ENCODE measurements at regions not wholly inside any gene's neighbourhood (a gene's known extent, or its start where the extent isn't known, plus 50 kb on each side); places are given as distances from the start of the nearest gene placed in this dataset.
A peak's percentile ranks its signal among the peaks of the same experiment; 100 is the strongest.
"Not testable (repeated sequence)": the region's sequence is repeated elsewhere in the genome, so short reads cannot be mapped to it uniquely, and the experiment has no call there.

DNA sequence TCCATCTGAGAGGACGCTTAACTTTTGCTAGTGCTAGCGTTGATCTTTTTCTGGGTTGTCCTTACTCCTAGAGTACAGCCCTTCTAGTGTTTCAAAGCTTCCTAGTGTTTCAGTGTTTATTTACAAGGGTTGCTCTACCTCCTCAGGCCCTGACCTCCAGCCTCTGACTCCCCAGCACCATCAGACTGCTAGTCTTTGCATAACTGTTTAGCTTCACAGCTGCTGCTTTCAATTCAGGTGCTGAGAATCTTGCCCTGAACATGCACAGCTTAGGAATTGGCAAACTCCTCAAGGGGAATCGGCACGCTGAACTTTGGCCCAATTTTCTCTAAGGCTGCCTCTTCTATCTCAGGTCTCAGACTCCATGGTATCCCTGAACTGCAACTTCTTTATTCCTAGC is 52.9 kb downstream of the OR52B4 start:
- H3K4me3 ChIP-seq; H3K27ac ChIP-seq; H3K9me3 ChIP-seq (ENCODE audit: low read depth); H3K36me3 ChIP-seq; DNase-seq (ENCODE audit: low read depth in 1 of 2, low spot score in 1 of 2); H3K27me3 ChIP-seq; H3K4me1 ChIP-seq (ENCODE audit: low read depth): not testable (repeated sequence)

DNA sequence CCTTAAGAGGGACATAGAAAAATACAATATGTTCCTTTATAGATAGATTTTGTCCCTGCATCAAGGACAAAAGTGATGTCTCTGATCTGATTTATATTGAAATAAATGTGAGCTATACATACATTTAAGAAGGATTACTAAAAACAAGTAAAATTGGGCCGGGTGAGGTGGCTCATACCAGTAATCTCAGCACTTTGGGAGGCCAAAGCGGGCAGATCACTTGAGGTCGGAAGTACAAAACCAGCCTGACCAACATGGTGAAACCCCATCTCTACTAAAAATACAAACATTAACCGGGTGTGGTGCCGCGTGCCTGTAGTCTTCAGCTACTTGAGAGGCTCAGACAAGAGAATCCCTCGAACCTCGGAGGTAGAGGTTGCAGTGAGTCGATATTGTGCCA is 91.0 kb downstream of the OR52B4 start:
- DNase-seq (ENCODE audit: low read depth in 1 of 2, low spot score in 1 of 2); H3K4me3 ChIP-seq; H3K27me3 ChIP-seq; H3K4me1 ChIP-seq (ENCODE audit: low read depth); H3K27ac ChIP-seq; H3K36me3 ChIP-seq; H3K9me3 ChIP-seq (ENCODE audit: low read depth): not testable (repeated sequence)

DNA sequence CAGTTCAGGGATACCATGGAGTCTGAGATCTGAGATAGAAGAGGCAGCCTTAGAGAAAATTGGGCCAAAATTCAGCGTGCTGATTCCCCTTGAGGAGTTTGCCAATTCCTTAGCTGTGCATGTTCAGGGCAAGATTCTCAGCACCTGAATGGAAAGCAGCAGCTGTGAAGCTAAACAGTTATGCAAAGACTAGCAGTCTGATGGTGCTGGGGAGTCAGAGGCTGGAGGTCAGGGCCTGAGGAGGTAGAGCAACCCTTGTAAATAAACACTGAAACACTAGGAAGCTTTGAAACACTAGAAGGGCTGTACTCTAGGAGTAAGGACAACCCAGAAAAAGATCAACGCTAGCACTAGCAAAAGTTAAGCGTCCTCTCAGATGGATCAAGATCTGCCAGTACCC is 117.1 kb downstream of the OR52B4 start:
- H3K27me3 ChIP-seq; H3K4me3 ChIP-seq; DNase-seq (ENCODE audit: low read depth in 1 of 2, low spot score in 1 of 2); H3K9me3 ChIP-seq (ENCODE audit: low read depth); H3K36me3 ChIP-seq; H3K4me1 ChIP-seq (ENCODE audit: low read depth); H3K27ac ChIP-seq: not testable (repeated sequence)

DNA sequence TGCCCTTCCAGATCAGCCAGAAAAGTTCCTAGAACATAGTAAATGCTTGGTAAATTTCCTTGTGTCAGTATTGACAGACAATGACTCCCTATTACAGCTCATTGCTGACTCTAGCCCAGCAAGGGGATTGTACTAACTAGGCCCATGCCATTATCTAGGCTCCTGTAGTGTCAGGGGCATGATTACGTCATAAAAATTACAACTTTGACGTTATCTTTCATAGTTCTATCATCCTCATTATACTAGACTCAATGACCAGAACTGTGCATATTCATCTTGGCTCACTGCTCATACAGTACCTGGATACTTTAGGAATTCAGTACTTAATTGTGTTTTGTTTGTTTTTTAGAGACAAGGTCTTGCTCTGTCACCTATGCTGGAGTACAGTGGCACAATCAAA is 118.7 kb downstream of the OR52B4 start:
- H3K4me3 ChIP-seq; H3K27ac ChIP-seq; H3K9me3 ChIP-seq (ENCODE audit: low read depth); DNase-seq (ENCODE audit: low read depth in 1 of 2, low spot score in 1 of 2); H3K4me1 ChIP-seq (ENCODE audit: low read depth); H3K27me3 ChIP-seq; H3K36me3 ChIP-seq: not testable (repeated sequence)

DNA sequence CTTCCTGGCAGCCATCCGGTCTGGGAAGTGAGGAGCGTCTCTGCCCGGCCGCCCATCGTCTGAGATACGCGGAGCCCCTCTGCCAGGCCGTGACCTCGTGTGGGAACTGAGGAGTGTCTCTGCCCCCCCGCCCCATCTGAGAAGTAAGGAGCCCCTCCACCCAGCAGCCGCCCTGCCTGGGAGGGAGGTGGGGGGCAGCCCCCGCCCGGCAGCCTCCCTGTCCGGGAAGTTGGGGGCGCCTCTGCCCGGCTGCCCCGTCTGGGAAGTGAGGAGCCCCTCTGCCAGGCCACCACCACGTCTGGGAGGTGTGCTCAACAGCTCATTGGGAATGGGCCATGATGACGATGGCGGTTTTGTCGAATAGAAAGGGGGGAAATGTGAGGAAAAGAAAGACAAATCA is 130.4 kb downstream of the OR52B4 start:
- not testable (repeated sequence) for H3K9me3 ChIP-seq (ENCODE audit: low read depth); H3K4me1 ChIP-seq (ENCODE audit: low read depth); H3K27me3 ChIP-seq; H3K27ac ChIP-seq; H3K36me3 ChIP-seq; DNase-seq (ENCODE audit: low read depth in 1 of 2, low spot score in 1 of 2); H3K4me3 ChIP-seq

DNA sequence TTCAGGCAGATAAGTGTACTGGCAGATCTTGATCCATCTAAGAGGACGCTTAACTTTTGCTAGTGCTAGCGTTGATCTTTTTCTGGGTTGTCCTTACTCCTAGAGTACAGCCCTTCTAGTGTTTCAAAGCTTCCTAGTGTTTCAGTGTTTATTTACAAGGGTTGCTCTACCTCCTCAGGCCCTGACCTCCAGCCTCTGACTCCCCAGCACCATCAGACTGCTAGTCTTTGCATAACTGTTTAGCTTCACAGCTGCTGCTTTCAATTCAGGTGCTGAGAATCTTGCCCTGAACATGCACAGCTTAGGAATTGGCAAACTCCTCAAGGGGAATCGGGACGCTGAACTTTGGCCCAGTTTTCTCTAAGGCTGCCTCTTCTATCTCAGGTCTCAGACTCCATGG is 124.3 kb downstream of the RRM1 start:
- not testable (repeated sequence) for H3K9me3 ChIP-seq (ENCODE audit: low read depth); H3K4me1 ChIP-seq (ENCODE audit: low read depth); H3K4me3 ChIP-seq; DNase-seq (ENCODE audit: low read depth in 1 of 2, low spot score in 1 of 2); H3K36me3 ChIP-seq; H3K27ac ChIP-seq; H3K27me3 ChIP-seq

DNA sequence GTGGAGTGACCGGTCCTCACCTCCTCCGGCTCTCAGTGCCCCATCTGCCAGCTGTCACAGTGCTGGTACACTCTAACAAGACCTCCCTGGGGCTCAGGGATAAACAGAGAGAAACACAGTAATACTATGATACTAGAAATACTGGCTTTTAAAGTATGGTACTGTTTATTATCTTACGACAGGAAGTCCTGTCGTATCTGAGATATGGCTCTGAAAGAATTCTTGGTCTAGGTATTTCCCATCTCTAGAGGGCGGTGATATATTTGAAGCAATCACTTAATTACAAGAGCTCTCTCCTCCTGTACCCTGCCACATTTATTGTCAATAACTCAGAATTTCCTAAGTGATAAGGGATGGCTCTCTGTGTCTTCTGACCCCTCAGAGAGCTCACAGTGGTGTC is 119.1 kb downstream of the RRM1 start:
- no peak for DNase-seq (ENCODE audit: low read depth in 1 of 2, low spot score in 1 of 2)
- H3K27ac ChIP-seq: no peak overlapping the region

DNA sequence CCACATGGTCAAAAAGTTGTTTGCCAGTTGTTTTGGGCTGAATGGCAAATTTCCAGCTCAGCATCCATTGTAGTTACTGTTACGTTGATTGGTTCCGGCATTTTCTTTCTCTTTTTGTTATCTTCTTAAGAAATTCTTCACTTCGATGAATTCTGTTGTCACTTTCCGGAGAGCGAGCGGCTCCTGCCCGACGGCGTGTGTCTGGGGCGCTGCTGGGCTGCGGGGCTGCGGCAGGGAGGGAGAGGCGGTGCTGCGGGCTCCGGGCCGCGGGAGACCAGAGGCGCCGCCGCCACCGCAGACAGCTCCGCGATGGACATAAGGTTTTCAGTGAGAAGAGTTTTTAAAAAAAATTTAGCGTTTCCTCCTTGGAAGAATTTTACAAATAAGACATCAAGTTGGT is 117.4 kb downstream of the RRM1 start:
- H3K4me1 ChIP-seq (ENCODE audit: low read depth): no peaks in the 10 kb centered on the region
- H3K9me3 ChIP-seq (ENCODE audit: low read depth): no peaks in the 10 kb centered on the region
- no peak overlapping the region for H3K27ac ChIP-seq
- no peak overlapping the region for H3K4me3 ChIP-seq
- TF ChIP-seq, protein P1, sequence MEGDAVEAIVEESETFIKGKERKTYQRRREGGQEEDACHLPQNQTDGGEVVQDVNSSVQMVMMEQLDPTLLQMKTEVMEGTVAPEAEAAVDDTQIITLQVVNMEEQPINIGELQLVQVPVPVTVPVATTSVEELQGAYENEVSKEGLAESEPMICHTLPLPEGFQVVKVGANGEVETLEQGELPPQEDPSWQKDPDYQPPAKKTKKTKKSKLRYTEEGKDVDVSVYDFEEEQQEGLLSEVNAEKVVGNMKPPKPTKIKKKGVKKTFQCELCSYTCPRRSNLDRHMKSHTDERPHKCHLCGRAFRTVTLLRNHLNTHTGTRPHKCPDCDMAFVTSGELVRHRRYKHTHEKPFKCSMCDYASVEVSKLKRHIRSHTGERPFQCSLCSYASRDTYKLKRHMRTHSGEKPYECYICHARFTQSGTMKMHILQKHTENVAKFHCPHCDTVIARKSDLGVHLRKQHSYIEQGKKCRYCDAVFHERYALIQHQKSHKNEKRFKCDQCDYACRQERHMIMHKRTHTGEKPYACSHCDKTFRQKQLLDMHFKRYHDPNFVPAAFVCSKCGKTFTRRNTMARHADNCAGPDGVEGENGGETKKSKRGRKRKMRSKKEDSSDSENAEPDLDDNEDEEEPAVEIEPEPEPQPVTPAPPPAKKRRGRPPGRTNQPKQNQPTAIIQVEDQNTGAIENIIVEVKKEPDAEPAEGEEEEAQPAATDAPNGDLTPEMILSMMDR (IDR thresholded peaks at IDR 0.05; ENCODE audit: low read depth, low read length): no peak
- H3K27me3 ChIP-seq: peaks cover 22% of the 10 kb centered on the region
- no peaks in the 10 kb centered on the region for H3K36me3 ChIP-seq
- no peak for DNase-seq (ENCODE audit: low read depth in 1 of 2, low spot score in 1 of 2)

More for the DNA sequence above, 119.1 kb downstream of the RRM1 start:
- Histone ChIP-seq H3K27me3 (peaks cover 22% of the 10 kb centered on the region), H3K36me3 (no peaks in the 10 kb centered on the region), H3K4me1 (ENCODE audit: low read depth) (no peaks in the 10 kb centered on the region), H3K9me3 (ENCODE audit: low read depth) (no peaks in the 10 kb centered on the region), H3K4me3 (no peak overlapping the region)
- TF ChIP-seq, protein P1 (IDR thresholded peaks at IDR 0.05; ENCODE audit: low read depth, low read length): no peak

DNA sequence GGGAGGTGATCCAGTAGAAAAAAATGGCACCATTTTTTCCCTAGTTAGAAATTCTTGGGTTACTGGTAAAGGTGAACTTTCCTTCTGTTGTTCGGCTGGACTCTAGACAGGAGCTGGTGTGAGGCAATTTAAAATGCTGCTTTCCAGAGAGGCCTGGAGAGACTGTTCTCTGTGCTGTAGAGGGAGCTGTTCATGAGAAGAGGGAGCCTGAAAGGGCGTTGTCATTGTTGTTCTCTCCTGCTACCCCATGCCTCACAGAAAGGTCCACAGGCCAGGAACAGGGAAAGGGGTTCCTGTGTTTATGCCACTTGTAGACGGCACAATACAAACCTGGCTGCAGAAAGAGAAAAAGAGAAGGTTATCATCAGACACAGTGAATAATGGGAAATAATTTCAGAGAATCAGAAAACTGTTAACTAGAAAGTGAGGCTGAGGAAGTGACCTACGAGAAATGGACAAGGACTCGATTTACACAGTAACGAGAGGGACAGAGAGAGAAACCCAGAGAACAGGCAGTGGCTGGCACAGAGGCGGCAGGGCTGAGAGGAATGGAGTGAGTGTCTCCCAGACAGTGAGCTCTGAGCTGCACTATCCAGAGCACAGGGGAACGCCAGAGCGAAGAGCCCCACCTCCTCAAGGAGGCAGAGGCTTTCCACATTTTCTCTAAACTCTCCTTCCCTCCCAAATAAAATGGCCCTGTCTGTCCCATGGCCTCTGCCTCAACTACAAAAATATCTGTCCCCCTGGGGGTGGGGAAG is 109.2 kb downstream of the RRM1 start:
- Histone ChIP-seq H3K4me1 (ENCODE audit: low read depth) (no peaks in the 10 kb centered on the region), H3K9me3 (ENCODE audit: low read depth) (no peaks in the 10 kb centered on the region), H3K4me3 (no peak overlapping the region), H3K27me3 (no peaks in the 10 kb centered on the region), H3K27ac (no peak overlapping the region), H3K36me3 (no peaks in the 10 kb centered on the region)
- peak in 1 of 2 donors; percentile 30 for DNase-seq (ENCODE audit: low read depth in 1 of 2, low spot score in 1 of 2)
- TF ChIP-seq, protein P1 (IDR thresholded peaks at IDR 0.05; ENCODE audit: low read depth, low read length): no peak

All from cardiac muscle cell (in vitro differentiated cells and primary cell).